ENCODE measurements at regions not wholly inside any gene's neighbourhood (a gene's known extent, or its start where the extent isn't known, plus 50 kb on each side); places are given as distances from the start of the nearest gene placed in this dataset.

DNA sequence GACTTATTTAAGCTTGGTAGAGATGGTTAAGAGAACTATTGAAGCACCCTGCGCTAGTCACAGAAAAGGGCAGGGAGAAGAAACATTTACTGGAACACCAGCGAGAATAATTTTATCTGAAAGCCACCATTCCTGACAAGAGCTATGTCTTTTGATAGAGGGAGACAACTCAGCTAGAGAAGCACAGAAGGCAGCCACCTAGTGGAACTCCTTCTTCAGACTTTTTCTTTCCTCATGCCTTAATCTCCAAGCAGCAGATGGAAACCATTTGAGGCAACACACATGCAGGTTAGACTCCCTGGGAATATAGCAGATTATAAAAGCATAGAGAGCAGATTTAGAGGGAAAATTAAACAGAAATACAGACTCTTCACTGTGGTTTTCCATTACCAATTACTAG, 813.4 kb downstream of the SLITRK6 start:
- CTCF ChIA-PET = no interaction called here
- peak; percentile 51 for ATAC-seq
- POLR2A ChIA-PET = no interaction called here

DNA sequence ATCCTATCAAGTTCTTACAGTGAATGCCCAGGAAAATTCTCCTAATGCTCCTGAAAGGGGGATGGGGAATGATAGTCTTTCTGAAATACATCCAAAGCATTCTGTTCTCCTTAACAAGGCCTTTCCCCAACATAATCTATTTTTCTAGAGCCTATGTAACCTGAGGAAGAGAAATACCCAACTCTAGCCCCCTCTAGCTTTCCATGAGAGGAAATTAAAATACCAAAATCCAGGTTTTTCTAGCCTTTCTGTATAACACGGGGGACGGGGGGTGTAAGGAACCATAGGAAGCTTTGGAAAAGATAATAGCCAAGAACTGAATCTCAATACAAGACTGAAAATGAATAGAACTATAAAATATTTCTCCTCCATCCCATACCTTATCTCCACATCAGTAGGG, 815.9 kb downstream of the SLITRK6 start:
- H3K4me1 Mint-ChIP-seq = peaks cover 4% of the 10 kb centered on the region
- DNase-seq (ENCODE audit: low spot score) = no peak
- TF ChIP-seq NFATC4 (CRISPR knock-in tag; IDR thresholded peaks at IDR 0.05) (no peak), FOXP1 (CRISPR knock-in tag; IDR thresholded peaks at IDR 0.05; ENCODE audit: borderline replicate concordance) (no peak), AR (CRISPR knock-in tag; IDR thresholded peaks at IDR 0.05) (no peak), ZNF232 (CRISPR knock-in tag; IDR thresholded peaks at IDR 0.05) (no peak), ELF4 (CRISPR knock-in tag; IDR thresholded peaks at IDR 0.05; ENCODE audit: low read depth) (no peak), CBFB (CRISPR knock-in tag; IDR thresholded peaks at IDR 0.05; ENCODE audit: low read depth) (no peak), FOXJ3 (CRISPR knock-in tag; IDR thresholded peaks at IDR 0.05; ENCODE audit: borderline replicate concordance) (no peak), HMGA2 (CRISPR knock-in tag; IDR thresholded peaks at IDR 0.05) (no peak), RELA (CRISPR knock-in tag; IDR thresholded peaks at IDR 0.05; ENCODE audit: borderline replicate concordance) (no peak), ZNF138 (CRISPR knock-in tag; conservative IDR thresholded peaks at IDR 0.05) (no peak), KAT7 (CRISPR knock-in tag; IDR thresholded peaks at IDR 0.05; ENCODE audit: borderline replicate concordance) (no peak), TEAD1 (CRISPR knock-in tag; IDR thresholded peaks at IDR 0.05) (no peak)
- TF ChIP-seq, protein P1, sequence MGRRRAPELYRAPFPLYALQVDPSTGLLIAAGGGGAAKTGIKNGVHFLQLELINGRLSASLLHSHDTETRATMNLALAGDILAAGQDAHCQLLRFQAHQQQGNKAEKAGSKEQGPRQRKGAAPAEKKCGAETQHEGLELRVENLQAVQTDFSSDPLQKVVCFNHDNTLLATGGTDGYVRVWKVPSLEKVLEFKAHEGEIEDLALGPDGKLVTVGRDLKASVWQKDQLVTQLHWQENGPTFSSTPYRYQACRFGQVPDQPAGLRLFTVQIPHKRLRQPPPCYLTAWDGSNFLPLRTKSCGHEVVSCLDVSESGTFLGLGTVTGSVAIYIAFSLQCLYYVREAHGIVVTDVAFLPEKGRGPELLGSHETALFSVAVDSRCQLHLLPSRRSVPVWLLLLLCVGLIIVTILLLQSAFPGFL (CRISPR knock-in tag; IDR thresholded peaks at IDR 0.05; ENCODE audit: borderline replicate concordance) = no peak
- TF ChIP-seq, protein P2, sequence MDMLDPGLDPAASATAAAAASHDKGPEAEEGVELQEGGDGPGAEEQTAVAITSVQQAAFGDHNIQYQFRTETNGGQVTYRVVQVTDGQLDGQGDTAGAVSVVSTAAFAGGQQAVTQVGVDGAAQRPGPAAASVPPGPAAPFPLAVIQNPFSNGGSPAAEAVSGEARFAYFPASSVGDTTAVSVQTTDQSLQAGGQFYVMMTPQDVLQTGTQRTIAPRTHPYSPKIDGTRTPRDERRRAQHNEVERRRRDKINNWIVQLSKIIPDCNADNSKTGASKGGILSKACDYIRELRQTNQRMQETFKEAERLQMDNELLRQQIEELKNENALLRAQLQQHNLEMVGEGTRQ (CRISPR knock-in tag; IDR thresholded peaks at IDR 0.05) = no peak

More for the DNA sequence above, 813.4 kb downstream of the SLITRK6 start:
- Mint-ChIP-seq H3K27ac (no peak overlapping the region), H3K9me3 (peaks cover 10% of the 10 kb centered on the region), H3K4me3 (no peak overlapping the region), H3K4me1 (no peaks in the 10 kb centered on the region), H3K36me3 (no peaks in the 10 kb centered on the region), H3K27me3 (ENCODE audit: low read depth) (no peaks in the 10 kb centered on the region)
- no peak for TF ChIP-seq EMX1 (CRISPR knock-in tag; IDR thresholded peaks at IDR 0.05)
- TF ChIP-seq GTF2I (CRISPR knock-in tag; conservative IDR thresholded peaks at IDR 0.05) = no peak
- TF ChIP-seq FOXP1 (CRISPR knock-in tag; IDR thresholded peaks at IDR 0.05; ENCODE audit: borderline replicate concordance) = no peak
- no peak for TF ChIP-seq NFE2L1 (CRISPR knock-in tag; IDR thresholded peaks at IDR 0.05)
- TF ChIP-seq AR (CRISPR knock-in tag; IDR thresholded peaks at IDR 0.05) = no peak
- TF ChIP-seq JAZF1 (CRISPR knock-in tag; IDR thresholded peaks at IDR 0.05) = no peak
- TF ChIP-seq ERG (CRISPR knock-in tag; IDR thresholded peaks at IDR 0.05) = no peak
- TF ChIP-seq MLX (CRISPR knock-in tag; IDR thresholded peaks at IDR 0.05) = no peak
- no peak for TF ChIP-seq ZNF219 (CRISPR knock-in tag; IDR thresholded peaks at IDR 0.05; ENCODE audit: borderline replicate concordance)
- TF ChIP-seq MXD4 (CRISPR knock-in tag; IDR thresholded peaks at IDR 0.05; ENCODE audit: borderline replicate concordance) = no peak
- no peak for TF ChIP-seq NR3C1 (CRISPR knock-in tag; conservative IDR thresholded peaks at IDR 0.05; ENCODE audit: low read depth)
- no peak for DNase-seq (ENCODE audit: low spot score)

More for the DNA sequence above, 815.9 kb downstream of the SLITRK6 start:
- peak; percentile 65; the same call in 1 of the 2 replicates for ATAC-seq
- Mint-ChIP-seq H3K36me3 (no peaks in the 10 kb centered on the region), H3K27ac (no peak overlapping the region), H3K4me3 (no peak overlapping the region), H3K27me3 (ENCODE audit: low read depth) (no peaks in the 10 kb centered on the region), H3K9me3 (no peaks in the 10 kb centered on the region)
- ChIA-PET POLR2A (no interaction called here), CTCF (no interaction called here)
